GM19463 (cell line): ENCODE measurements at regions not wholly inside any gene's neighbourhood (a gene's known extent, or its start where the extent isn't known, plus 50 kb on each side); places are given as distances from the start of the nearest gene placed in this dataset.

ENCODE experiments used
- ATAC-seq: cut with Tn5 transposase; IDR thresholded peaks from one replicate; pipeline ENCODE4 v1.9.1; 2021; ENCODE audit warnings: mild to moderate bottlenecking, moderate library complexity; ENCODE audit not compliant: unreplicated experiment

GRCh38 chr19:28292822-28293500 is 920.0 kb downstream of the UQCRFS1 start:
- no peak for ATAC-seq

DNA sequence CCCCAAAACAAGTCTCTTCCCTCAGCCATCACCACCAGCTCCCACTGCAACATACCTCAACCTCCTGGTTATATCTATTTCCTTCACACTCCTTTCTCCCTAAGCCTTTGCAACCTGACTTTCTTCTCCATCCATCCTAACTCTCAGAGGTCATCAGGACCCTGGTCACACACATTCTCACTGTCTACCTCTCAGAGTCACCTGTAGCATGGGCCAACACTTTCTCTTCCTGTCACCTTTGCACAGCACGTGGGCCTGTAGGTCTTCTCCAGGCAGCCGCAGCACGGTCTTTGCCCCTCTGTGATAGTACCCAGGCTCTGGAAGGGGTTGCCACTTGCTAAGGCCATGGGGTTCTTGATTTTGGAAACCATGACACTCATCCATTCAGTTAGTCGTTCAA is 921.1 kb downstream of the UQCRFS1 start:
- ATAC-seq, result no peak

DNA sequence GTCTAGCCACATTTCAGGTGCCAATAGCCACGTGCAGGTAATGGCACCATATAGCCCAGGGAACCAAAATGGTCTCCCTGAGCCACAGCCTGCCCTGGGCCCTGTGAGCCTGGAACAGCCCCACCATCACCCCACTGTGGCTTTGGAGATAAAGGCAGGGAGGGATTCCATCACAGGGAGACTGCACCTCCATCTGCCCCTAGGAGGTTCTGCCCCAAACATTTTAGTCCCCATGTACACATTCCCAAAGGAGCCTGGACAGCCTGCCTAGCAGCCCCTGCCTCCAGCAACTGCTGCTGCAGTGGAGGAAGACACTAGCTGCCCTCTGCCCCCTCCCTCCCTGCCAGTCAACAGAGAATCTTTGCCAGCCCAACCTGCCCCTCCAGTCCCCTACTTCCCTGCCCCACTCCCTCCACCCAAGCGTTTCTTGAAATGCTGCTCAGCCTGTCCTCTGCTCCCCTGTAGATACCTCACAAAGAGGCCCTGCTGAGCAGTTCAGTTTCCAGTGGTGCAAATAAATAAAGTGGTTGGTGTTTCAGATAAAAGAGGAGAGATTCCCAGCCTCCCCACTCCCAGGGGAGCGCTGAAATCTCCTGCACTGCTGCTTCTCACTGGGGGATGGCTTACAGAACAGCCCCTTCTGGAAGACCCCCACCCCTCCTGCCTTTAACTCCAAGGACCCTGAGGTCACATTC is 921.8 kb downstream of the UQCRFS1 start:
- ATAC-seq, result no peak

DNA sequence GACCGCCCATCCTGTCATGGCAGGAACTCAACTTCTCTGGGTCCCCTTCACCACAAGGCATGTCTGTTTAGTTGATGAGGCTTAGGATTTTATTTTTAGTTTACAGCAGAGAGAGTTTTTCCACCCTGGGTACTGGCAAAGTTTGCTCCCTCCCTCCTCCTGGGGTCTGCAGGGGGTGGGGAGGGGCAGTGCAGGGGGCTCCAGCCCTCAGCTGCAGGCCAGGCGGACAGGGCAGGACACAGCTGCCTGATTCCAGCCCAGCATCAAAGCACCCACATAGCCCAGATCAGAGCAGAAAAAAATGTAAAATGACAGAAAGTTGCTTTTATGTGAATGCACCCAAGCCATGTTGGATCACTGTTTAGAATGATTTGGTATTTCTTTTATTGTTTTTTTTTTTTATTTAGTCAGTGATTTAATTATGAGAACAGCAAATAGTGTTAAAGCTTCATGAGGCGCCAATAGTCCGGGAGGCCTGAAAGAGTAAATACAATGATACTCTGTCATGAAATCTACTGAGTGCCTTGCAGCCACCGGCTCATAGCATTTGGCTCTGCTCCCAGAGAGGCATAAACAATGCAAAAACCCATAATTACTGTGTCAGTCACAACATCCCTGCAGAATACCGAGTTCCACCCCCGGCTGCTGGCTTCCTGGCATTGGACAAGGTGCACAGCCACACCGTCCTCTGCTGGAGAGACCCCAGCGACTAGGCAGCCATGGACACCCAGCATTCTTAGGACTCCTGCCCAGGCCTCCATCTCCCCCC is 923.5 kb downstream of the UQCRFS1 start:
- ATAC-seq, result no peak

DNA sequence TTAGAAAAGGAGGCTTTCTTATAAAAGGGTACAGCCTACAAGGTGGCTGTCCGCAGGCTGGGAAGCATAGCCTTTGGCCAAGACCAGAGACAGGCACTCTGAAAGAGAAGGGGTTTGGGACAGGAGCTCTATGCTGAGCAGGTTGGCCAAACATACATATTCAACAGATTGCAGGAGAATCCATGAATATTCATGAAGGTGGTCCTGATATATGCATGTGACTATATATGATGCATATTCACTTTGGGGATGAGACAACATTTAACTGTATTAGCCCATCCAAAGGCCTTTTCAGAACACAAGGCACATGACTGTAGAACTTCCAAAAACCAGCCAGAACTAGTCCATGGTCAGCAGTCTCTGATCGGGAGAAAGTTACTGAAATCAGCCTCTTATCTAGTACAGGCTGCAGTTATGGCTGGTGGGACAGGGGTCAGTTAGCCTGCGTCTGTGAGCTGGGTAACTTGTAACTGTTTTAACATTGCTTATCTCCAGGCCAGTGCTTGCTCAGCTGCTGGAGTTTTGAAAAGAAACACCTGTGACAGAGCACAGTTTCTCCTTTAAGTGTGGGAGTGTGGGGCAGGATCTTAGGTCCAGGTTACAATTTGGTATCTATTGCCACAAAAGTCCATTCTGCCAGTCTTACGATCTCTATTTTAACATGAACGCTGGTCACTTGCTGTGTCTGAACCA is 924.2 kb downstream of the UQCRFS1 start:
- no peak for ATAC-seq

DNA sequence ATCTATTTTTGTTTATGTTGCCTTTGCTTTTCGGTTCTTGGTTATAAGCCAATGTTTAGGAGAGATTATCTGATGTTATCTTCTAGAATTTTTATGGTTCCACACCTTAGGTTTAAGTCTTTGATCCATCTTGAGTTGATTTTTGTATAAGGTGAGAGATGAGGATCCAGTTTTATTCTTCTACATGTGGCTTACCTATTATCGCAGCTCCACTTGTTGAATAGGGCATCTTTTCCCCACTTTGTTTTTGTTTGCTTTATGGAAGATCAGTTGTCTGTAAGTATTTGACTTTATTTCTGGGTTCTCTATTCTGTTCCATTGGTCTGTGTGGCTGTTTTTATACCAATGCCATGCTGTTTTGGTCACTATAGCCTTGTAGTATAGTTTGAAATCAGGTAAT is 927.0 kb downstream of the UQCRFS1 start:
- ATAC-seq, result no peak

DNA sequence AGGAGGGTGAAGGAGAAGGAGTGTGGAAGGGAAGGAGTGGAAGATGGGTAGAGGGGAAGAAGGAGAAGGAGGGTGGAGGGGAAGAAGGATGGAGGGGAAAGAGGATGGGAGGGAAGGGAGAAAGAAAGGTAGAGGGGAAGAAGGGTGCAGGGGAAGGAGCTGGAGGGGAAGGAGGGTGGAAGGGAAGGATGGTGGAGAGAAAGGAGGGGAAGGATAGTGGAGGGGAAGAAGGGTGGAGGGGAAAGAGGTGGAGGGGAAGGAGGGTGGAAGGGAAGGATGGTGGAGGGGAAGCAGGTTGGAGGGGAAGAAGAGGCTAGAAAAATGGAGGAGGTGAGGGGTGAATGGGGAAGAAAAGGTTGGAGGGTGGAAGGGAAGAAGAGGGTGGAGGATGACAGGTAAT is 927.9 kb downstream of the UQCRFS1 start:
- ATAC-seq, result no peak

- no peak for ATAC-seq
These were observed 928.6 kb downstream of the UQCRFS1 start for GRCh38 chr19:28284389-28284788.

DNA sequence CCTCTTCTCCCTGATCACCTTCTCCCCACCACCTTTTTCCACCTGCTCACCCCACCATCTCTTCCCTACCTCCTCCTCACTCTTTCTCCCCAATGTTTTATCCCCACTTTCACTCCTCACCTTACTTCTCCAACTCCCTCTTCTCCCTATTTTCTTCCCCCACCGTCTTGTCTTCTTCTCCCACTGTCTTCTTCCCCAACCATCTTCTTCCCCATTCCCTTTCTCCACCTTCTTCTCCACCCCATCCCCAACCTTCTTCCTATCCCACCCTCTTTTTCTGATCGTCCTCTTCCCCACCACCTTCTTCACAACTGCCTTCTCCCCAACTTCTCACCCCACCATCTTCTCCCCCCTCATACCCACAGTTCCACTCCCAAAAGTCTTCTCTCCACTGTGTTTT is 929.4 kb downstream of the UQCRFS1 start:
- no peak for ATAC-seq

DNA sequence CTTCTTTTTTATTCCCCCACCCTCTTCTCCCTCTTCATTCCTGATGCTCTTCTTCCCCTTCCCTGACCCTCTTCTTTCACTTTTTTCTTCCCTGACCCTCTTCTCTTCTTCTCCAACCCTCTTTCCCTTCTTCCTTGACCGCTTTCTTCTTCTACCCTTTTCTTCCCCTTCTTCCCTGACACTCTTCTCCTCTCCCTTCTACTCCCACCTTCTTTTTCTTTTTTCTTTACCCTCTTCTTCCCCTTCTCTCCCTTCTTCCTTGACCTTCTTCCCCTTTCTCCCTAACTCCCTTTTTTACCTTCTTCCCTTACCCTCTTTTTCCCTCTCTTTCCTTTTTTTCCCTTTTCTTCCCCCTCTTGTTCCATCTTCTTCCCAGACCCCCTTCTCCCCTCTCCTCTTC is 931.3 kb downstream of the UQCRFS1 start:
- no peak for ATAC-seq

DNA sequence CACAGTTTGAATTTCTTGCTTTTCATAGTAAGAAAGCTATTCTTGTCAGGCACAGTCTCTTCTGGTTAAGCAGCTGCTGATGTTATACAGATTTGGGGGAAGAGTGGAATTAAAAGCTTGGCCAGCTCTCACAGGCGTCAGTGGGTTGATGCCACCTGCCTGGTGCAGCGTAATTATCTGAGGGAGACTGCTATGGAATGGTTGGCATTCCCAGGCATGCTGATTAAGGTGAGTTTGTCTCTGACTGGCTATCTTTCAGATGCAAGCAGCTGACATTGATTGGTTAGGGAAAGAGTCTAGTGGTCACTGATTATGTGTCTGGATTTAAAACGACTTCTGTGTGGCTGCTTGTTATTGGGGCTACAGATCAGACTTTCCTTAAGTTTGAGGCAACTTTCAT is 948.4 kb downstream of the UQCRFS1 start:
- ATAC-seq, result no peak

DNA sequence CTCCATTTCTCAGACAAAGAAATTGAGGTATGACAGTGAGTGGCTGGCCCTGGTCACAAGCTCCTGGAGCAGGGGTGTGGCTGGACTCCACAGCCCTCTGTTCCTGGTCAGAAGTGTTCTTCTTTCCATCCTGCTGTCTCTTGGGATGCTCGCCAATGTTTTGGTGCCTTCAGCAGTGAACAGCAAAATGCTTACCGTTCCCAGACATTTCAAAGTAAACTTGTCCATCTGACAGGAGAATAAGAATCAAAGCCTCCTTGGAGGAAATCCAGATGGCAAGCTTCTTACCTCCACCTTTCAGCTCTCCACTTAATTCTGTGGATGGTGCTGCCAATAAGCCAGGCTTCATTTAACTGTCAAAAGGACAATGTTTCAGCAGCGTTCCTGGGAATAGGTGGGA is 954.1 kb downstream of the UQCRFS1 start:
- ATAC-seq, result no peak

- ATAC-seq, result no peak
These were observed 955.6 kb downstream of the UQCRFS1 start for GRCh38 chr19:28257396-28257795.

GRCh38 chr19:28247243-28247642 is 965.7 kb downstream of the UQCRFS1 start:
- ATAC-seq, result no peak

GRCh38 chr19:28245937-28246336 is 967.0 kb downstream of the UQCRFS1 start:
- no peak for ATAC-seq

DNA sequence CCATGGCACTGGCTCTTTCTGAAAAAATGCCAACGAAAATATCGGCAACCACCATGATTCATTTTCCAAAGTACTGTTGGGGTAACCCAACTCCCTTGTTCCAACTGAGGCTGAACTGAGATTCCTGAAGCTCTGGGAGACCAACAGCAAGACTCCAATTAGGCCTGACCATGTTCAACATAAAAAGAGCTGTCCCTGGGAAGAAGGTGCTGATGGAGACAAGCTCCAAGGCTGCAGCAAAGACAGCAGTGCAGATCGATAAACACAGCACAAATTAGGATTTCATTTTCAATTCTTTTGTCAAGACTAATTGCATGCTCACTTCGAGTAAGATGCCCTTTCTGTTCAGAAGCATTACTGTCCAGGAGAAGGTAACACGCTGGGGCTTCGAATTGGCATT is 968.0 kb downstream of the UQCRFS1 start:
- ATAC-seq, result no peak

DNA sequence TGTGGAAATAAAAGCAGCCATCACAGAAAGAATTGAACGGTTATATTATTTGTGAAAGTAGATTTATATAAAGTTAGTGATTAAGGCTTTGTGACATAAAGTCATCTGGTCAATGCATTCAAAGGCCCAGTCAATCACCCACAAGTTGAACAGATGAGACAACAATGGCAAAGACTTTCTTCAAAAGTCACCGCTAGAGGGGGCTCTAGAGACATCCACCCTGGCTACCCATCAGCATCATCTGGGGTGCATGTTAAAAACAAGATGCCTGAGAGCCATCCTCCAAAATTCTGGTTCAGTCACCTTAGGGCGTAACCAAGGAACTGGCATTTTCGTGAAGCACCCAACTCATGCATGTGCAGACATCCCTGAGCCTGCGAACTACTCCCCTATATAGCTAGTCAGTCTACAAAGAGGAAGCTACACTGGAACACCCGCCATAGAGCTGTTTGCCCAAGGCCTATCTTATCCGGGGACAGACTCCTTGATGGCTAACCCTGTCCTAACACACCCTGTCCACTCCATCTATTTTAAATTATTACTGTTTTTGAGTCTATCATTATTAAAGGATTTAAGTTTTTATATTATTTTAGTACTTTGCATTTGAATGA is 970.5 kb downstream of the UQCRFS1 start:
- no peak for ATAC-seq

DNA sequence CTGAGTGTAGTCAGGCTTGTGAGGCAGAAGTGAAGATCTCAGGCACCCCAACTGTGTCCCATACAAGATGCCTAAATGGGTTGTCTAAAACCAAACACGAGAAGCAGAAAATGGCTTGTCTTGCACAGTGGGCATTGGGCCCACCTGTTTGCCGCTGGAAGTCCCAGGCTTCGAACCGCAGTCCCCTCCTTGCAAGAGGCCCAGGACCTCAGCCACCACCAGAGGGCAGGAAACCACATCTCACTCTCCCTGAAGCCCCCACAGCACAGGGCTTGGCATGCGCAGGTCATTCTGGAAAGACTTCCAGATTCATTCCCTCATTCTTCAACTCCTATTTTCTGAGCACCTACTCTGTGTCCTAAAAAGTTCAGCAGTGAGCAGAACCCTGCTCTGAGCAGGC is 973.7 kb downstream of the UQCRFS1 start:
- ATAC-seq, result no peak

DNA sequence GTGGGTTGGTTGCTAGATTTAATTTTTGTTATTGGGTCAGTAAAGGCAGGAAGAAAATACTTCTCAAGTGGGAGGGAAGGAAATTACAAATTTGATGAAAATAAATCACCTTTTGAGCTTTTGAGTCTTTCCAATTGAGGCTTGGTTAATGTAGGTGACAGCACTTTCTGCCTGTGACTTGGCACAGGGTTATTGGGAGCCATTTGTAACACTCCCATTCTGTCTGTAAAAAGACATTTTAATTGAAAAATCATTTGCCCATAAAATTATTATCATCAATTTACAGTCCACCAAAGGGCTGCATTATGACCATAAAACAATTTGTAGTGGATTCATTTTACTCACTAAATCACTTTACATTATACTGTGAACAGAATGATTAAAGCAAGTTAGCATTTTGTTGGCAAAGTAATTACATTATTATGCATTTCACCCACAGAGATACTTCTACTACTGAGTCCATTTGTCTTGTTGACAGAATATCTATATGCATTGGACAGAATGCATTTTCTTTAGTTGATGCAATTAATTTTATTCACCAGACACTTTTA is 974.6 kb downstream of the UQCRFS1 start:
- ATAC-seq, result no peak

DNA sequence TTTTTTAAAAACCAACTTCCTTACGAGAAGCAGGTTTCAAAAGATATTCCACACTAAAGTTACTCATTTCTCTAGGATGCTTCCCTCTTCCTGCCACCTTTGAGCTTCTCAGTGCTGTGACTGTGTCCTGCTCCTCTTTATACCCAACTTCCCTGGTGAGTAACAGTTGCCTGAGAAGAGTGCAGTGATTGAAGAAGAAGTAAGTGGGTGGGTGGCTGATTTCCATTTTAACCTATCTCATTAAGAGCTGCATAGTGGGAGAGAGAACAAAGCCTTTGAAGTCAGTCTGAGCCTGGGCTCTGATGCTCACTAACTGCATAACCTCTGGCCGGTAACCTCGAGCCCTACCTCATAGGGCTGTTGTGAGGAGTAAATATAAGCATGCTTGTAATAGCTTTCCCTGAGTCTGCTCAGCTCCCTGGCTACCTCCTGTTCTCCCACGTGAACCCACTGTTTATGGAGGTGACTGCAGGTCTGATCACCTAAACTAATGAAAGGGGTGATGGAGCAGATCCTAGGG is 977.3 kb downstream of the UQCRFS1 start:
- ATAC-seq, result no peak

- ATAC-seq, result no peak
These were observed 978.3 kb downstream of the UQCRFS1 start for GRCh38 chr19:28234637-28235036.
